Osteoblast (primary cell): ENCODE measurements at regions not wholly inside any gene's neighbourhood (a gene's known extent, or its start where the extent isn't known, plus 50 kb on each side); places are given as distances from the start of the nearest gene placed in this dataset.

Source experiments
- DNase-seq: peaks from one replicate; pipeline ENCODE4 v3.0.0; 2011; ENCODE audit warnings: low spot score, mixed read lengths; ENCODE audit not compliant: insufficient read length; ENCODE audit errors: missing footprints
- H2AFZ ChIP-seq: 2 replicates; pipeline ENCODE4 v1.6.0; 2011; ENCODE audit warnings: mild to moderate bottlenecking, low read length
- H3K27ac ChIP-seq: 2 replicates; pipeline ENCODE4 v1.5.1; 2011; ENCODE audit warnings: mild to moderate bottlenecking, low read depth, low read length, moderate library complexity
- H3K27me3 ChIP-seq: 2 replicates; pipeline ENCODE4 v1.6.0; 2012; ENCODE audit warnings: mild to moderate bottlenecking, control low read depth, inconsistent platforms, low read length, moderate library complexity; ENCODE audit not compliant: insufficient read depth
- H3K36me3 ChIP-seq: 2 replicates; pipeline ENCODE4 v1.5.1; 2011; ENCODE audit warnings: mild to moderate bottlenecking, low read length, control low read depth, moderate library complexity; ENCODE audit not compliant: insufficient read depth
- H3K4me1 ChIP-seq: 2 replicates; pipeline ENCODE4 v1.5.1; 2011; ENCODE audit warnings: mild to moderate bottlenecking, low read length, control low read depth, moderate library complexity; ENCODE audit not compliant: insufficient read depth
- H3K4me2 ChIP-seq: 2 replicates; pipeline ENCODE4 v1.6.0; 2011; ENCODE audit warnings: mild to moderate bottlenecking, low read length; ENCODE audit not compliant: insufficient read depth
- H3K4me3 ChIP-seq: fragments of 200-600 bp; sonication (generic); 3 replicates; pipeline ENCODE4 v1.5.1; 2012; ENCODE audit warnings: mild to moderate bottlenecking, low read length, inconsistent platforms; ENCODE audit not compliant: insufficient read depth
- H3K79me2 ChIP-seq: 2 replicates; pipeline ENCODE4 v1.6.0; 2012; ENCODE audit warnings: mild to moderate bottlenecking, low read length, control low read depth, inconsistent platforms; ENCODE audit not compliant: insufficient read depth
- H3K9me3 ChIP-seq: 2 replicates; pipeline ENCODE4 v1.5.1; 2011; ENCODE audit warnings: low read depth, low read length, control low read depth
- H4K20me1 ChIP-seq: 2 replicates; pipeline ENCODE4 v1.6.0; 2012; ENCODE audit warnings: mild to moderate bottlenecking, low read length, control low read depth; ENCODE audit not compliant: insufficient read depth
- CTCF ChIP-seq: IDR thresholded peaks from 2 replicates; pipeline ENCODE4 v1.5.1; 2011; ENCODE audit warnings: mild to moderate bottlenecking, low read depth, low read length, moderate library complexity; ENCODE audit errors: extremely low read depth

- Histone ChIP-seq H3K27ac (no peak overlapping the region), H3K4me3 (no peak overlapping the region), H3K4me1 (peaks cover 12% of the 10 kb centered on the region), H4K20me1 (no peaks in the 10 kb centered on the region), H3K36me3 (no peaks in the 10 kb centered on the region), H3K79me2 (no peaks in the 10 kb centered on the region), H3K4me2 (no peak overlapping the region), H2AFZ (no peak overlapping the region), H3K27me3 (peaks cover 4% of the 10 kb centered on the region), H3K9me3 (no peaks in the 10 kb centered on the region)
- DNase-seq = no peak
- no peak for TF ChIP-seq CTCF
These were observed 212.3 kb downstream of the MATN1 start for GRCh38 chr1:30511106-30511505.

- H3K4me1 ChIP-seq = peaks cover 12% of the 10 kb centered on the region
- no peak for DNase-seq
- H3K4me3 ChIP-seq = no peak overlapping the region
- peaks cover 4% of the 10 kb centered on the region for H3K27me3 ChIP-seq
- H3K27ac ChIP-seq = no peak overlapping the region
- H3K4me2 ChIP-seq = no peak overlapping the region
- H2AFZ ChIP-seq = no peak overlapping the region
- H4K20me1 ChIP-seq = no peaks in the 10 kb centered on the region
- H3K9me3 ChIP-seq = no peaks in the 10 kb centered on the region
- no peak for TF ChIP-seq CTCF
- H3K79me2 ChIP-seq = no peaks in the 10 kb centered on the region
- no peaks in the 10 kb centered on the region for H3K36me3 ChIP-seq
These were observed 213.7 kb downstream of the MATN1 start for GRCh38 chr1:30509670-30510069.

GRCh38 chr1:30508611-30509010 is 214.8 kb downstream of the MATN1 start:
- Histone ChIP-seq H3K27ac (no peak overlapping the region), H3K4me2 (no peak overlapping the region), H3K4me1 (peaks cover 12% of the 10 kb centered on the region), H4K20me1 (no peaks in the 10 kb centered on the region), H2AFZ (no peak overlapping the region), H3K27me3 (peaks cover 6% of the 10 kb centered on the region), H3K9me3 (no peaks in the 10 kb centered on the region), H3K4me3 (no peak overlapping the region), H3K79me2 (no peaks in the 10 kb centered on the region), H3K36me3 (no peaks in the 10 kb centered on the region)
- no peak for TF ChIP-seq CTCF
- no peak for DNase-seq

- H3K36me3 ChIP-seq = no peaks in the 10 kb centered on the region
- no peaks in the 10 kb centered on the region for H3K79me2 ChIP-seq
- no peak overlapping the region for H2AFZ ChIP-seq
- no peak overlapping the region for H3K4me2 ChIP-seq
- peaks cover 7% of the 10 kb centered on the region for H3K27me3 ChIP-seq
- no peak overlapping the region for H3K4me3 ChIP-seq
- TF ChIP-seq CTCF = no peak
- H3K27ac ChIP-seq = no peak overlapping the region
- peaks cover 12% of the 10 kb centered on the region for H3K4me1 ChIP-seq
- DNase-seq = no peak
- H4K20me1 ChIP-seq = no peaks in the 10 kb centered on the region
- H3K9me3 ChIP-seq = no peaks in the 10 kb centered on the region
These were observed 215.3 kb downstream of the MATN1 start for GRCh38 chr1:30508175-30508448.
